ENCODE measurements at regions not wholly inside any gene's neighbourhood (a gene's known extent, or its start where the extent isn't known, plus 50 kb on each side); places are given as distances from the start of the nearest gene placed in this dataset.

- TF ChIP-seq POLR2A (IDR thresholded peaks at IDR 0.05), result no peak
- TF ChIP-seq, protein P1, sequence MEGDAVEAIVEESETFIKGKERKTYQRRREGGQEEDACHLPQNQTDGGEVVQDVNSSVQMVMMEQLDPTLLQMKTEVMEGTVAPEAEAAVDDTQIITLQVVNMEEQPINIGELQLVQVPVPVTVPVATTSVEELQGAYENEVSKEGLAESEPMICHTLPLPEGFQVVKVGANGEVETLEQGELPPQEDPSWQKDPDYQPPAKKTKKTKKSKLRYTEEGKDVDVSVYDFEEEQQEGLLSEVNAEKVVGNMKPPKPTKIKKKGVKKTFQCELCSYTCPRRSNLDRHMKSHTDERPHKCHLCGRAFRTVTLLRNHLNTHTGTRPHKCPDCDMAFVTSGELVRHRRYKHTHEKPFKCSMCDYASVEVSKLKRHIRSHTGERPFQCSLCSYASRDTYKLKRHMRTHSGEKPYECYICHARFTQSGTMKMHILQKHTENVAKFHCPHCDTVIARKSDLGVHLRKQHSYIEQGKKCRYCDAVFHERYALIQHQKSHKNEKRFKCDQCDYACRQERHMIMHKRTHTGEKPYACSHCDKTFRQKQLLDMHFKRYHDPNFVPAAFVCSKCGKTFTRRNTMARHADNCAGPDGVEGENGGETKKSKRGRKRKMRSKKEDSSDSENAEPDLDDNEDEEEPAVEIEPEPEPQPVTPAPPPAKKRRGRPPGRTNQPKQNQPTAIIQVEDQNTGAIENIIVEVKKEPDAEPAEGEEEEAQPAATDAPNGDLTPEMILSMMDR (IDR thresholded peaks at IDR 0.05), result no peak
- intact Hi-C loops (cut with DNase I), result no loop called here
- 56 to 84% methylated on average over 3 to 6 of the region's 6 CpGs for whole genome bisulfite sequencing, 2 donors
Measured at GRCh38 chr1:116819081-116819480, 64.9 kb downstream of the CD2 start.

GRCh38 chr1:116820369-116820768, 66.1 kb downstream of the CD2 start:
- intact Hi-C loops (cut with DNase I), result no loop called here
- Histone ChIP-seq H3K4me1 (peaks cover 0 to 7% (median 0%) of the 10 kb centered on the region in 3 donors), H3K27ac (peak overlapping the region in 1 of 4 donors; percentile 11), H3K27me3 (no peaks in the 10 kb centered on the region), H3K36me3 (no peaks in the 10 kb centered on the region), H3K4me3 (no peak overlapping the region), H3K9me3 (no peaks in the 10 kb centered on the region)
- TF ChIP-seq POLR2A (IDR thresholded peaks at IDR 0.05), result no peak
- TF ChIP-seq, protein P1 (IDR thresholded peaks at IDR 0.05), result no peak
- no peak for DNase-seq
- WGBS, 2 donors, result 46 to 55% methylated on average over 5 to 6 of the region's 6 CpGs

More at GRCh38 chr1:116819081-116819480, 64.9 kb downstream of the CD2 start:
- Histone ChIP-seq H3K36me3 (no peaks in the 10 kb centered on the region), H3K27me3 (no peaks in the 10 kb centered on the region), H3K9me3 (no peaks in the 10 kb centered on the region), H3K4me1 (peaks cover 0 to 7% (median 0%) of the 10 kb centered on the region in 3 donors), H3K27ac (no peak overlapping the region), H3K4me3 (no peak overlapping the region)
- no peak for DNase-seq

- DNase-seq, result no peak
- intact Hi-C loops (cut with DNase I), result no loop called here
- H3K27me3 ChIP-seq, result no peaks in the 10 kb centered on the region
Measured at GRCh38 chr1:116821763-116822162, 67.5 kb downstream of the CD2 start.

GRCh38 chr1:116824631-116825206, 70.5 kb downstream of the CD2 start:
- Histone ChIP-seq H3K36me3 (no peaks in the 10 kb centered on the region), H3K27ac (no peak overlapping the region), H3K4me1 (peaks cover 0 to 7% (median 0%) of the 10 kb centered on the region in 3 donors), H3K4me3 (no peak overlapping the region), H3K9me3 (no peaks in the 10 kb centered on the region), H3K27me3 (no peaks in the 10 kb centered on the region)
- intact Hi-C loops (cut with DNase I), result no loop called here
- WGBS, 2 donors, result 89 to 90% methylated on average over 4 to 5 of the region's 5 CpGs
- DNase-seq, result no peak
- TF ChIP-seq, protein P1 (IDR thresholded peaks at IDR 0.05), result no peak
- TF ChIP-seq POLR2A (IDR thresholded peaks at IDR 0.05), result no peak

More at GRCh38 chr1:116821763-116822162, 67.5 kb downstream of the CD2 start:
- no peaks in the 10 kb centered on the region for H3K36me3 ChIP-seq
- TF ChIP-seq POLR2A (IDR thresholded peaks at IDR 0.05), result no peak
- TF ChIP-seq, protein P1 (IDR thresholded peaks at IDR 0.05), result no peak
- no peak overlapping the region for H3K4me3 ChIP-seq
- 94 to 96% methylated on average over 2 of the region's 2 CpGs for WGBS, 2 donors
- no peak overlapping the region for H3K27ac ChIP-seq
- peaks cover 0 to 7% (median 0%) of the 10 kb centered on the region in 3 donors for H3K4me1 ChIP-seq
- H3K9me3 ChIP-seq, result no peaks in the 10 kb centered on the region

DNA sequence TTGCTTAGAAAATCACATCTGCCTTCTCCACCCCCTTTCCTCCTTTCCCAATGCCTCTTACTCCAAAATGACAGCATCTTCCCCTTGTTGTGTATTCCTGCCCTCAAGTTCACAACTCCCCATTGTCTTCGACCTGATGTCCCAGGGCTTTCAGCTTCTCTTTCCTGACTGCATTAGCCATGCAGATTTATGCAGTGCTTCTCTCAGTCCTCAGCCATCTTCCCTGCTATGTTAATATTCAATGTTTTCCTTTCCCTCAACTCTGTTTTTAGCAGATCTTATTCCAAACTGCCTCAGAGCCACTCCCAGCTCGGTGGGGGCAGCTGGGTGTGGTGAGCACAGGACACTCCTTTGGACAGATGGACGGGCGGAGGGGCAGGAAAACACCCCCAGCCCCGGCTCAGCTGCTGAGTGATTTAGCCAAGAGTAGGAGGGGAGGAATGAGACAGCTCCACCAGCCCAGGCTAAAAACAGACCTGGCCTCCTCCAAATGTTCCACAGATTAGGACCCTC, 71.0 kb downstream of the CD2 start:
- Histone ChIP-seq H3K4me3 (no peak overlapping the region), H3K36me3 (no peaks in the 10 kb centered on the region), H3K27me3 (no peaks in the 10 kb centered on the region), H3K27ac (no peak overlapping the region), H3K4me1 (peaks cover 0 to 4% (median 0%) of the 10 kb centered on the region in 3 donors), H3K9me3 (no peaks in the 10 kb centered on the region)
- DNase-seq, result no peak
- TF ChIP-seq POLR2A (IDR thresholded peaks at IDR 0.05), result no peak
- TF ChIP-seq, protein P1 (IDR thresholded peaks at IDR 0.05), result no peak
- intact Hi-C loops (cut with DNase I), result no loop called here
- 50 to 89% methylated on average over 1 to 2 of the region's 5 CpGs for WGBS, 2 donors

Measured in esophagus squamous epithelium (tissue), 5 donors.